Breast epithelium (tissue), 4 donors: ENCODE measurements at regions not wholly inside any gene's neighbourhood (a gene's known extent, or its start where the extent isn't known, plus 50 kb on each side); places are given as distances from the start of the nearest gene placed in this dataset.

Source experiments
- DNase-seq, 2 donors: peaks; one replicate each; pipeline ENCODE4 v3.0.0-alpha.2; 2019; ENCODE audit warnings: low spot score in 2 of 2
- H3K27ac ChIP-seq, 2 donors: fragments of 200-600 bp; sonication (generic) in 1 of 2; one replicate each; pipeline ENCODE4 v1.5.1; 2016 to 2019; ENCODE audit warnings: mild to moderate bottlenecking in 1 of 2
- H3K27me3 ChIP-seq, 2 donors: fragments of 200-600 bp; sonication (generic) in 1 of 2; one replicate each; pipeline versions ENCODE4 v1.5.1 to v1.6.0; 2017 to 2019; ENCODE audit warnings: control low read depth in 1 of 2, mild to moderate bottlenecking in 1 of 2
- H3K36me3 ChIP-seq: fragments of 200-600 bp; one replicate; pipeline ENCODE4 v1.5.1; 2019
- H3K4me1 ChIP-seq, 2 donors: fragments of 200-600 bp; sonication (generic); one replicate each; pipeline ENCODE4 v1.5.1; 2016 to 2019; ENCODE audit warnings: control low read depth in 1 of 2
- H3K4me3 ChIP-seq, 3 donors: fragments of 200-600 bp; sonication (generic); 1 replicate in 2 of 3; 2 replicates in 1 of 3; pipeline ENCODE4 v1.5.1; 2016 to 2019; ENCODE audit warnings: mild to moderate bottlenecking in 3 of 3, moderate library complexity in 2 of 3
- H3K9me3 ChIP-seq, 2 donors: fragments of 200-600 bp; sonication (generic) in 1 of 2; one replicate each; pipeline ENCODE4 v1.5.1; 2016 to 2019; ENCODE audit warnings: control low read depth in 1 of 2
- CTCF ChIP-seq, 3 donors: fragments of 450-650 bp; IDR thresholded peaks; one replicate each; pipeline ENCODE4 v1.5.1; 2016 to 2017; ENCODE audit warnings: antibody characterized with exemption in 3 of 3, mild to moderate bottlenecking in 3 of 3, moderate library complexity in 3 of 3
- POLR2A ChIP-seq: fragments of 450-650 bp; IDR thresholded peaks from one replicate; pipeline ENCODE4 v1.6.1; 2016; ENCODE audit warnings: antibody characterized with exemption, mild to moderate bottlenecking, moderate library complexity
- POLR2AphosphoS5 ChIP-seq, 3 donors: sonication (generic); formaldehyde crosslinking; IDR thresholded peaks; one replicate each; pipeline ENCODE4 v1.6.1; 2017; ENCODE audit warnings: antibody characterized with exemption in 3 of 3
- intact Hi-C: fragments of 100-400 bp; cut with DNase I; formaldehyde crosslinking; loops from one replicate; pipeline ENCODE4 v1.15.1; 2023; ENCODE audit warnings: low total_unique reads

- no peaks in the 10 kb centered on the region for H3K36me3 ChIP-seq
- H3K4me1 ChIP-seq: no peaks in the 10 kb centered on the region
- no peaks in the 10 kb centered on the region for H3K27me3 ChIP-seq
- intact Hi-C loops: no loop called here
- H3K27ac ChIP-seq: no peak overlapping the region
- no peak for DNase-seq
- no peak for TF ChIP-seq CTCF (IDR thresholded peaks at IDR 0.05)
- TF ChIP-seq POLR2A: no peak
- TF ChIP-seq POLR2AphosphoS5 (IDR thresholded peaks at IDR 0.05): no peak
- H3K9me3 ChIP-seq: no peaks in the 10 kb centered on the region
- no peak overlapping the region for H3K4me3 ChIP-seq
These were observed 1012.5 kb upstream of the LCORL start for GRCh38 chr4:19033816-19034733.

- no peak for DNase-seq
- intact Hi-C loops: no loop called here
- Histone ChIP-seq H3K4me3 (no peak overlapping the region), H3K27me3 (no peaks in the 10 kb centered on the region), H3K36me3 (no peaks in the 10 kb centered on the region), H3K9me3 (no peaks in the 10 kb centered on the region), H3K27ac (no peak overlapping the region), H3K4me1 (no peaks in the 10 kb centered on the region)
- TF ChIP-seq POLR2AphosphoS5 (IDR thresholded peaks at IDR 0.05) (no peak), POLR2A (no peak), CTCF (IDR thresholded peaks at IDR 0.05) (no peak)
These were observed 1009.0 kb upstream of the LCORL start for GRCh38 chr4:19030536-19030935.

- no peaks in the 10 kb centered on the region for H3K4me1 ChIP-seq
- intact Hi-C loops: no loop called here
These were observed 1008.5 kb upstream of the LCORL start for GRCh38 chr4:19030048-19030447.

GRCh38 chr4:19026281-19026680 is 1004.7 kb upstream of the LCORL start:
- no peaks in the 10 kb centered on the region for H3K27me3 ChIP-seq
- H3K4me1 ChIP-seq: no peaks in the 10 kb centered on the region
- no peaks in the 10 kb centered on the region for H3K36me3 ChIP-seq
- H3K4me3 ChIP-seq: no peak overlapping the region
- intact Hi-C loops: no loop called here
- DNase-seq: no peak
- no peaks in the 10 kb centered on the region for H3K9me3 ChIP-seq
- TF ChIP-seq POLR2A (no peak), POLR2AphosphoS5 (IDR thresholded peaks at IDR 0.05) (no peak), CTCF (IDR thresholded peaks at IDR 0.05) (no peak)
- no peak overlapping the region for H3K27ac ChIP-seq

More at GRCh38 chr4:19030048-19030447, 1008.5 kb upstream of the LCORL start:
- DNase-seq: no peak
- TF ChIP-seq CTCF (IDR thresholded peaks at IDR 0.05) (no peak), POLR2AphosphoS5 (IDR thresholded peaks at IDR 0.05) (no peak), POLR2A (no peak)
- Histone ChIP-seq H3K9me3 (no peaks in the 10 kb centered on the region), H3K36me3 (no peaks in the 10 kb centered on the region), H3K4me3 (no peak overlapping the region), H3K27ac (no peak overlapping the region), H3K27me3 (no peaks in the 10 kb centered on the region)

GRCh38 chr4:19025031-19025430 is 1003.5 kb upstream of the LCORL start:
- TF ChIP-seq CTCF (IDR thresholded peaks at IDR 0.05) (no peak), POLR2AphosphoS5 (IDR thresholded peaks at IDR 0.05) (no peak), POLR2A (no peak)
- Histone ChIP-seq H3K27me3 (no peaks in the 10 kb centered on the region), H3K4me1 (no peaks in the 10 kb centered on the region), H3K27ac (no peak overlapping the region), H3K36me3 (no peaks in the 10 kb centered on the region), H3K4me3 (no peak overlapping the region), H3K9me3 (no peaks in the 10 kb centered on the region)
- no peak for DNase-seq
- intact Hi-C loops: no loop called here
